ENCODE measurements at regions not wholly inside any gene's neighbourhood (a gene's known extent, or its start where the extent isn't known, plus 50 kb on each side); places are given as distances from the start of the nearest gene placed in this dataset.

DNA sequence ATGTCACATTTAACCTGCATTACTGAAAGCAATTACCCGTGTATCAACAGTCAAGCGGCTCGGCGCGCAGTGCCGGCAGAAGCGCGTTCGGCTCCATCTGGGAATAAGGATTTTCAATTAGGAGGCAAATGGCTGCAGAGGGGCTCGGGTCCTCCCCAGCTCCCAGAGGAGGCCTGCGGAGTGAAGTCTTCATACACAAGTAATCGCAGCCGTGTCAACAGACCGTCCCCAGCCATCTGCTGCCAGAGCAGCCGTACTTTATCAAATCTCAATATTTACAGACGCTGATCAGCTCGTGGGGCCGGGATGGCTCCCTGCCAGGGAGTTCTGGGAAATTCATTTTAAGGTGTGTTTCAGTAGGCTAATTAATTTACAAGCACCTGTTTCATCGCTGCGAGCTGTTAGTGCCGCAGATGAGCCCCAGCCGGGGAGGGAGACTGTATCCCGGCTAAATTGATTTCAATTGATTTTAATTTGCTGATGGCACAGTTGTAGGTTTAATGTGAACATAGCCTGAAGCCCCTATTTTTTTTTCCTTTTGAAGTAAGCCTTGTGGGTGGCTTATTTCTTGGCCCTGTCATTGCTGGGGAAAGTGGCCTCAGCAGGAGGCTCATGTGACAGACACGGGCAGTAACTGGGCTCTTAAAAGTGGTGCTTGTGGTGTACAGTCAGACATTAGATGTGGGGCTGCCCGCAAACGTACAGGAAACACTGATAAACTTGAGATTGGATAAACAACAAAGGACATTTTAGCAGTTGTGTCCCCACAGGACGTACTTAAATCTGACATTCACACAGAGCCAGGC lies 252.7 kb downstream of the TEX29 start:
- WGBS (ENCODE audit: extremely low coverage, insufficient read length, low lambda C conversion rate): no CpG with 5 or more reads among the region's 27 CpGs
- no peak overlapping the region for H2BK5ac ChIP-seq (ENCODE audit: insufficient read length, low read length)
- H3T11ph ChIP-seq (ENCODE audit: low read length): no peak overlapping the region
- H3K4me1 ChIP-seq (ENCODE audit: insufficient read depth, low read length): no peaks in the 10 kb centered on the region
- H4K8ac ChIP-seq (replicated peaks; ENCODE audit: insufficient read length, low read depth, low read length): no peak overlapping the region
- H3K27ac ChIP-seq (ENCODE audit: insufficient read length, low read depth, low read length): no peak overlapping the region
- no peak overlapping the region for H2AK5ac ChIP-seq (ENCODE audit: insufficient read length, low read length)
- H3K23ac ChIP-seq (ENCODE audit: insufficient read length, low read depth, low read length): no peak overlapping the region
- H3K56ac ChIP-seq (ENCODE audit: insufficient read length, low read depth, low read length): no peak overlapping the region
- no peak overlapping the region for H2BK12ac ChIP-seq (ENCODE audit: insufficient read length, low read depth, low read length)
- no peak overlapping the region for H2BK20ac ChIP-seq (ENCODE audit: low read depth, low read length, poor library complexity, severe bottlenecking)
- no peaks in the 10 kb centered on the region for H3K23me2 ChIP-seq (ENCODE audit: insufficient read length, low read depth, low read length, poor library complexity, severe bottlenecking)
- no peak overlapping the region for H3K9ac ChIP-seq (ENCODE audit: extremely low read depth, insufficient read length, low read length)
- Mint-ChIP-seq H3K9me3 (peaks cover 34 to 36% of the 10 kb centered on the region in 2 experiments), H3K27ac (no peak overlapping the region), H3K4me1 (no peaks in the 10 kb centered on the region), H3K36me3 (ENCODE audit: insufficient read depth in 1 of 3, low read depth in 3 of 3) (peaks cover 19 to 27% (median 20%) of the 10 kb centered on the region in 3 experiments), H3K27me3 (ENCODE audit: low read depth) (peaks cover 18% of the 10 kb centered on the region), H3K4me3 (no peak overlapping the region)
- TF ChIP-seq, protein P1, sequence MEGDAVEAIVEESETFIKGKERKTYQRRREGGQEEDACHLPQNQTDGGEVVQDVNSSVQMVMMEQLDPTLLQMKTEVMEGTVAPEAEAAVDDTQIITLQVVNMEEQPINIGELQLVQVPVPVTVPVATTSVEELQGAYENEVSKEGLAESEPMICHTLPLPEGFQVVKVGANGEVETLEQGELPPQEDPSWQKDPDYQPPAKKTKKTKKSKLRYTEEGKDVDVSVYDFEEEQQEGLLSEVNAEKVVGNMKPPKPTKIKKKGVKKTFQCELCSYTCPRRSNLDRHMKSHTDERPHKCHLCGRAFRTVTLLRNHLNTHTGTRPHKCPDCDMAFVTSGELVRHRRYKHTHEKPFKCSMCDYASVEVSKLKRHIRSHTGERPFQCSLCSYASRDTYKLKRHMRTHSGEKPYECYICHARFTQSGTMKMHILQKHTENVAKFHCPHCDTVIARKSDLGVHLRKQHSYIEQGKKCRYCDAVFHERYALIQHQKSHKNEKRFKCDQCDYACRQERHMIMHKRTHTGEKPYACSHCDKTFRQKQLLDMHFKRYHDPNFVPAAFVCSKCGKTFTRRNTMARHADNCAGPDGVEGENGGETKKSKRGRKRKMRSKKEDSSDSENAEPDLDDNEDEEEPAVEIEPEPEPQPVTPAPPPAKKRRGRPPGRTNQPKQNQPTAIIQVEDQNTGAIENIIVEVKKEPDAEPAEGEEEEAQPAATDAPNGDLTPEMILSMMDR (conservative IDR thresholded peaks at IDR 0.05): no peak
- no peak overlapping the region for H2BK120ac ChIP-seq (ENCODE audit: low read depth, low read length, poor library complexity, severe bottlenecking)
- no peaks in the 10 kb centered on the region for H3K79me2 ChIP-seq (ENCODE audit: insufficient read depth, low read length)
- no peak overlapping the region for H3K14ac ChIP-seq (ENCODE audit: insufficient read depth, low read length)
- no peaks in the 10 kb centered on the region for H3K79me1 ChIP-seq (ENCODE audit: insufficient read depth, low read depth, low read length, poor library complexity, severe bottlenecking)
- no peak for DNase-seq
- H2AFZ ChIP-seq (ENCODE audit: low read length): no peak overlapping the region
- H3K4ac ChIP-seq (ENCODE audit: low read depth, low read length): no peak overlapping the region
- H4K5ac ChIP-seq (ENCODE audit: insufficient read length, low read depth, low read length): no peak overlapping the region
- no peak overlapping the region for H3K4me2 ChIP-seq (ENCODE audit: insufficient read depth, insufficient read length, low read length)
- peaks cover 17% of the 10 kb centered on the region for H3K9me3 ChIP-seq (ENCODE audit: control insufficient read depth, low read depth, low read length)
- no peak overlapping the region for H2BK15ac ChIP-seq (ENCODE audit: low read depth, low read length)
- no peaks in the 10 kb centered on the region for H4K20me1 ChIP-seq (ENCODE audit: control insufficient read depth, insufficient read depth, insufficient read length)
- no peak overlapping the region for H3K18ac ChIP-seq (ENCODE audit: insufficient read length, low read depth, low read length)
- H3K27me3 ChIP-seq (ENCODE audit: insufficient read depth, low read length): no peaks in the 10 kb centered on the region
- no peak overlapping the region for H4K91ac ChIP-seq (ENCODE audit: insufficient read length, low read depth, low read length)
